K562 (cell line): ENCODE measurements at regions not wholly inside any gene's neighbourhood (a gene's known extent, or its start where the extent isn't known, plus 50 kb on each side); places are given as distances from the start of the nearest gene placed in this dataset.

Source experiments
- ATAC-seq: fragments of 200-7000 bp; cut with Tn5 transposase; 3 replicates; pipeline ENCODE4 v1.9.1; 2020; ENCODE audit warnings: moderate library complexity
- BruUV-seq: library from RNA; stranded (reverse); fragments of 400-500 nt; replicated peaks from 2 replicates; lab custom pipeline; 2021; lab: Mats Ljungman, UMichigan
- CTCF ChIA-PET: fragments of 300-600 bp; formaldehyde crosslinking; extraction: SDS; loops from one replicate; lab custom pipeline; 2021; ENCODE audit warnings: low intra/inter-chr PET ratio; lab: Yijun Ruan, JAX
- POLR2A ChIA-PET: fragments of 300-600, 350-650 bp; sonication (Branson Sonifier 250); formaldehyde crosslinking; extraction: SDS; loops from one replicate; lab custom pipeline; 2021; ENCODE audit warnings: antibody characterized with exemption, inconsistent platforms; lab: Yijun Ruan, JAX
- DNase-seq, 4 experiments: peaks; one replicate each; pipeline versions ENCODE4 v3.0.0 to v3.0.0-alpha.2; 2011 to 2018; ENCODE audit warnings: low spot score in 3 of 4, mixed read lengths in 3 of 4; ENCODE audit errors: extremely low read depth in 1 of 4
- FAIRE-seq: peaks from 2 replicates; lab custom pipeline; 2011; peaks lifted over from hg19 to GRCh38; lab: Jason Lieb, UNC
- H2AFZ ChIP-seq: 2 replicates; pipeline ENCODE4 v1.6.0; 2011; ENCODE audit warnings: low read depth, low read length, control low read depth, inconsistent platforms
- H3K27ac ChIP-seq: fragments of 200-600 bp; 3 replicates; pipeline ENCODE4 v1.8.0; 2011; ENCODE audit warnings: low read depth, mild to moderate bottlenecking, control low read depth, inconsistent platforms, low read length, moderate library complexity, mixed read lengths; ENCODE audit errors: extremely low read depth
- H3K27me3 ChIP-seq, 2 experiments: fragments of 300-600 bp in 1 of 2; 2 replicates in 1 of 2; 3 replicates in 1 of 2; pipeline versions ENCODE4 v1.6.0 to v1.8.0; 2011; ENCODE audit warnings: inconsistent platforms in 2 of 2, low read length in 2 of 2, mild to moderate bottlenecking in 1 of 2, mixed read lengths in 1 of 2, moderate library complexity in 1 of 2; ENCODE audit not compliant: control insufficient read depth in 2 of 2, insufficient read depth in 2 of 2
- H3K36me3 ChIP-seq: fragments of 300-600 bp; 3 replicates; pipeline ENCODE4 v1.8.0; 2011; ENCODE audit warnings: mild to moderate bottlenecking, low read length, inconsistent platforms; ENCODE audit not compliant: control insufficient read depth, insufficient read depth
- H3K4me1 ChIP-seq, 2 experiments: fragments of 200-600 bp in 1 of 2; replicated peaks in 1 of 2; 2 replicates in 1 of 2; 3 replicates in 1 of 2; pipeline versions ENCODE4 v1.5.1 to v1.8.0; 2011; ENCODE audit warnings: inconsistent platforms in 2 of 2, low read length in 2 of 2, mild to moderate bottlenecking in 1 of 2, mixed read lengths in 1 of 2, moderate library complexity in 1 of 2; ENCODE audit not compliant: control insufficient read depth in 2 of 2, insufficient read depth in 2 of 2
- H3K4me2 ChIP-seq: 2 replicates; pipeline ENCODE4 v1.6.1; 2011; ENCODE audit warnings: low read length, control low read depth, inconsistent platforms, mixed read lengths; ENCODE audit not compliant: insufficient read depth
- H3K4me3 ChIP-seq: fragments of 200-600 bp; sonication (generic), shearing (Covaris generic); 2 replicates; pipeline ENCODE4 v1.5.1; 2016; ENCODE audit warnings: control low read depth, inconsistent platforms
- H3K79me2 ChIP-seq: fragments of 200-600 bp; 3 replicates; pipeline ENCODE4 v1.8.0; 2011; ENCODE audit warnings: low read length, inconsistent platforms; ENCODE audit not compliant: control insufficient read depth, insufficient read depth
- H3K9ac ChIP-seq, 2 experiments: 2 replicates each; pipeline versions ENCODE4 v1.6.0 to v1.6.1; 2011; ENCODE audit warnings: low read depth in 2 of 2, low read length in 2 of 2, control low read depth in 1 of 2, inconsistent platforms in 1 of 2, mild to moderate bottlenecking in 1 of 2, mixed read lengths in 1 of 2; ENCODE audit not compliant: insufficient read depth in 1 of 2
- H3K9me1 ChIP-seq: one replicate; pipeline ENCODE4 v1.6.0; 2011; ENCODE audit warnings: inconsistent platforms, mild to moderate bottlenecking, low read length, moderate library complexity; ENCODE audit not compliant: control insufficient read depth, insufficient read depth
- H3K9me3 ChIP-seq: replicated peaks from 2 replicates; pipeline ENCODE4 v1.5.1; 2011; ENCODE audit warnings: low read depth, low read length, inconsistent platforms; ENCODE audit not compliant: control insufficient read depth, insufficient read depth
- H4K20me1 ChIP-seq: replicated peaks from 2 replicates; pipeline ENCODE4 v1.6.1; 2011; ENCODE audit warnings: low read length, inconsistent platforms, mixed read lengths; ENCODE audit not compliant: control insufficient read depth, insufficient read depth
- MAZ ChIP-seq, 2 experiments: fragments of 450-650 bp in 1 of 2; sonication (generic) in 1 of 2; formaldehyde crosslinking; IDR thresholded peaks in 1 of 2; conservative IDR thresholded peaks in 1 of 2; 2 replicates each; pipeline versions ENCODE4 v1.4.0 to v1.5.0; 2020; ENCODE audit warnings: mild to moderate bottlenecking in 1 of 2, missing genetic modification reagents in 1 of 2
- RCOR1 ChIP-seq, 2 experiments: IDR thresholded peaks; 2 replicates each; pipeline ENCODE4 v1.6.1; 2012; ENCODE audit warnings: low read depth in 2 of 2, low read length in 2 of 2, borderline replicate concordance in 1 of 2, improper control_type of control experiment in 1 of 2
- RNF219 ChIP-seq: fragments of 250-450 bp; sonication (Bioruptor Pico); IDR thresholded peaks from 2 replicates; pipeline ENCODE4 v1.5.0; 2022; ENCODE audit warnings: mild to moderate bottlenecking
- ZBTB33 ChIP-seq: sonication (generic); formaldehyde crosslinking; IDR thresholded peaks from 2 replicates; pipeline ENCODE4 v1.8.1; 2023; ENCODE audit warnings: mild to moderate bottlenecking, missing genetic modification reagents
- WGBS: fragments of 100-300 bp; shearing (Covaris generic); methylation state at CpG from one replicate; pipeline ENCODE4 v1.1.6; 2016; ENCODE audit warnings: low coverage, mixed read lengths; ENCODE audit not compliant: insufficient coverage; ENCODE audit errors: missing lambda C conversion rate; 5-methylcytosine and 5-hydroxymethylcytosine counted together
- in situ Hi-C: fragments of 300-500 bp; cut with MboI; formaldehyde crosslinking; loops from 4 replicates; pipeline ENCODE4 v1.15.0; 2018; ENCODE audit warnings: inconsistent platforms, mixed read lengths
- intact Hi-C: fragments of 100-400 bp; cut with micrococcal nuclease; formaldehyde crosslinking; loops from 2 replicates; pipeline ENCODE4 v1.14.2; 2022

GRCh38 chr10:124174071-124174566, 80.7 kb upstream of the CHST15 start:
- intact Hi-C loops (no loop called here), in situ Hi-C loops (no loop called here)
- TF ChIP-seq RCOR1 (IDR thresholded peaks at IDR 0.05; ENCODE audit: borderline replicate concordance in 1 of 2, low read depth in 2 of 2, low read length in 2 of 2) (no peak), RNF219 (CRISPR knock-in tag) (no peak), MAZ (CRISPR knock-in tag; conservative IDR thresholded peaks at IDR 0.05 in 1 of 2, IDR thresholded peaks at IDR 0.05 in 1 of 2) (no peak), ZBTB33 (CRISPR knock-in tag) (no peak)
- H3K9me1 ChIP-seq: no peaks in the 10 kb centered on the region
- peaks cover 0 to 30% of the 10 kb centered on the region in 2 experiments; a peak in 2 of 5 replicates for H3K27me3 ChIP-seq
- H3K4me2 ChIP-seq: no peak overlapping the region
- H3K36me3 ChIP-seq: no peaks in the 10 kb centered on the region
- no peak for FAIRE-seq
- ATAC-seq: no peak
- ChIA-PET POLR2A (interaction anchor here (0.7 kb wide), 2 partner anchors 112 to 810 kb away, joined by 3 read pairs; no protein-coding TSS in a partner anchor), CTCF (no interaction called here)
- no peaks in the 10 kb centered on the region for H3K79me2 ChIP-seq
- 0% methylated on average over 10 of the region's 15 CpGs for WGBS
- no peak overlapping the region for H2AFZ ChIP-seq
- H3K4me1 ChIP-seq: no peaks in the 10 kb centered on the region
- no peak overlapping the region for H3K4me3 ChIP-seq
- H4K20me1 ChIP-seq: no peaks in the 10 kb centered on the region
- BruUV-seq: no TSS peak
- no peak overlapping the region for H3K27ac ChIP-seq
- no peaks in the 10 kb centered on the region for H3K9me3 ChIP-seq
- H3K9ac ChIP-seq: no peak overlapping the region
- DNase-seq: no peak
